IMR-90 (cell line): ENCODE measurements at regions not wholly inside any gene's neighbourhood (a gene's known extent, or its start where the extent isn't known, plus 50 kb on each side); places are given as distances from the start of the nearest gene placed in this dataset.

Source experiments
- ATAC-seq: fragments of 200-7000 bp; cut with Tn5 transposase; 2 replicates; pipeline ENCODE4 v1.9.1; 2020; ENCODE audit warnings: low read depth, mild to moderate bottlenecking, moderate library complexity
- BruUV-seq: library from RNA; stranded (reverse); fragments of 400-500 nt; replicated peaks from 2 replicates; lab custom pipeline; 2021; lab: Mats Ljungman, UMichigan
- CTCF ChIA-PET: fragments of 300-600 bp; formaldehyde crosslinking; extraction: SDS; loops from one replicate; lab custom pipeline; 2021; ENCODE audit warnings: antibody characterized with exemption; lab: Yijun Ruan, JAX
- POLR2A ChIA-PET: fragments of 300-600 bp; sonication (Branson Sonifier 250); formaldehyde crosslinking; loops from one replicate; lab custom pipeline; 2022; ENCODE audit warnings: antibody characterized with exemption; ENCODE audit not compliant: unreplicated experiment; lab: Charles Lee
- DNase-seq: peaks from one replicate; pipeline ENCODE4 v3.0.0; 2013
- H2AFZ ChIP-seq: replicated peaks from 2 replicates; pipeline ENCODE3; 2013; ENCODE audit warnings: low read length, mild to moderate bottlenecking; ENCODE audit not compliant: poor library complexity
- H2AK5ac ChIP-seq: 2 replicates; pipeline ENCODE4 v1.6.1; 2013; ENCODE audit warnings: low read depth, low read length, inconsistent platforms
- H2AK9ac ChIP-seq: replicated peaks from 2 replicates; pipeline ENCODE3; 2013; ENCODE audit warnings: mild to moderate bottlenecking, low read depth, low read length, moderate library complexity; ENCODE audit not compliant: poor library complexity
- H2BK120ac ChIP-seq: 2 replicates; pipeline ENCODE4 v1.6.1; 2013; ENCODE audit warnings: low read depth, low read length, inconsistent platforms
- H2BK15ac ChIP-seq: 3 replicates; pipeline ENCODE4 v1.6.1; 2013; ENCODE audit warnings: low read depth, low read length, inconsistent platforms
- H2BK20ac ChIP-seq: 2 replicates; pipeline ENCODE4 v1.6.1; 2013; ENCODE audit warnings: low read depth, mild to moderate bottlenecking, inconsistent platforms, low read length, moderate library complexity
- H2BK5ac ChIP-seq: 2 replicates; pipeline ENCODE4 v1.6.1; 2013; ENCODE audit warnings: mild to moderate bottlenecking, low read depth, low read length, inconsistent platforms; ENCODE audit not compliant: poor library complexity, severe bottlenecking
- H3K14ac ChIP-seq: replicated peaks from 2 replicates; pipeline ENCODE4 v1.6.1; 2013; ENCODE audit warnings: low read depth, low read length, inconsistent platforms
- H3K18ac ChIP-seq: 2 replicates; pipeline ENCODE4 v1.6.1; 2013; ENCODE audit warnings: low read depth, low read length, control low read depth
- H3K23ac ChIP-seq: 2 replicates; pipeline ENCODE4 v1.6.1; 2013; ENCODE audit warnings: low read depth, low read length, inconsistent platforms
- H3K27ac ChIP-seq: 2 replicates; pipeline ENCODE4 v1.5.1; 2013; ENCODE audit warnings: mild to moderate bottlenecking, control low read depth, low read length; ENCODE audit not compliant: insufficient read depth
- H3K27me3 ChIP-seq: 2 replicates; pipeline ENCODE4 v1.6.1; 2013; ENCODE audit warnings: low read length; ENCODE audit not compliant: control insufficient read depth, insufficient read depth
- H3K36me3 ChIP-seq: 2 replicates; pipeline ENCODE4 v1.6.1; 2013; ENCODE audit warnings: low read length, mixed read lengths; ENCODE audit not compliant: control insufficient read depth, insufficient read depth
- H3K4ac ChIP-seq: 2 replicates; pipeline ENCODE4 v1.6.1; 2013; ENCODE audit warnings: low read depth, low read length, inconsistent platforms
- H3K4me1 ChIP-seq: 2 replicates; pipeline ENCODE4 v1.6.1; 2013; ENCODE audit warnings: low read length, mixed read lengths; ENCODE audit not compliant: control insufficient read depth, insufficient read depth
- H3K4me2 ChIP-seq: 2 replicates; pipeline ENCODE4 v1.6.1; 2013; ENCODE audit warnings: low read depth, mild to moderate bottlenecking, control low read depth, low read length, moderate library complexity
- H3K4me3 ChIP-seq: 2 replicates; pipeline ENCODE4 v1.5.1; 2013; ENCODE audit warnings: low read depth, mild to moderate bottlenecking, control low read depth, low read length, moderate library complexity; ENCODE audit not compliant: insufficient read depth
- H3K56ac ChIP-seq: 2 replicates; pipeline ENCODE4 v1.6.1; 2013; ENCODE audit warnings: low read length, inconsistent platforms; ENCODE audit not compliant: insufficient read depth; ENCODE audit errors: extremely low read depth
- H3K79me1 ChIP-seq, 2 experiments: 2 replicates each; pipeline ENCODE4 v1.6.1; 2013; ENCODE audit warnings: low read length in 2 of 2, inconsistent platforms in 1 of 2, low read depth in 1 of 2
- H3K9ac ChIP-seq: 2 replicates; pipeline ENCODE4 v1.6.1; 2013; ENCODE audit warnings: low read depth, low read length, control low read depth
- H3K9me1 ChIP-seq: 2 replicates; pipeline ENCODE4 v1.6.1; 2013; ENCODE audit warnings: low read length, inconsistent platforms; ENCODE audit not compliant: insufficient read depth
- H3K9me3 ChIP-seq: 2 replicates; pipeline ENCODE4 v1.6.1; 2013; ENCODE audit warnings: low read length; ENCODE audit not compliant: control insufficient read depth, insufficient read depth
- H4K20me1 ChIP-seq: 2 replicates; pipeline ENCODE4 v1.6.1; 2013; ENCODE audit warnings: low read length, inconsistent platforms; ENCODE audit not compliant: insufficient read depth
- H4K5ac ChIP-seq: 2 replicates; pipeline ENCODE4 v1.6.1; 2013; ENCODE audit warnings: mild to moderate bottlenecking, low read depth, low read length, control low read depth
- H4K8ac ChIP-seq, 2 experiments: 2 replicates each; pipeline ENCODE4 v1.6.1; 2013; ENCODE audit warnings: low read depth in 2 of 2, low read length in 2 of 2, control low read depth in 1 of 2, inconsistent platforms in 1 of 2
- H4K91ac ChIP-seq: 2 replicates; pipeline ENCODE4 v1.6.1; 2013; ENCODE audit warnings: low read depth, low read length, inconsistent platforms; ENCODE audit not compliant: insufficient read depth
- CHD1 ChIP-seq: IDR thresholded peaks from 2 replicates; pipeline ENCODE4 v1.6.1; 2012; ENCODE audit warnings: low read depth, low read length, improper control_type of control experiment
- MAFK ChIP-seq: IDR thresholded peaks from 2 replicates; pipeline ENCODE4 v1.6.1; 2012; ENCODE audit warnings: low read depth, low read length, improper control_type of control experiment
- MAZ ChIP-seq: IDR thresholded peaks from 2 replicates; pipeline ENCODE4 v1.6.1; 2012; ENCODE audit warnings: low read depth, mild to moderate bottlenecking, low read length, improper control_type of control experiment, moderate library complexity, borderline replicate concordance
- NFE2L2 ChIP-seq: fragments of 150-350 bp; IDR thresholded peaks from 2 replicates; pipeline ENCODE4 v1.6.1; 2016; ENCODE audit warnings: low read depth, mild to moderate bottlenecking, low read length
- RAD21 ChIP-seq: IDR thresholded peaks from 2 replicates; pipeline ENCODE4 v1.6.1; 2012; ENCODE audit warnings: low read length, improper control_type of control experiment
- RCOR1 ChIP-seq: IDR thresholded peaks from 2 replicates; pipeline ENCODE4 v1.6.1; 2012; ENCODE audit warnings: mild to moderate bottlenecking, low read length, improper control_type of control experiment; ENCODE audit not compliant: insufficient replicate concordance
- SMC3 ChIP-seq: fragments of 150-350 bp; IDR thresholded peaks from 2 replicates; pipeline ENCODE4 v1.6.1; 2016; ENCODE audit warnings: low read depth, mild to moderate bottlenecking, antibody characterized with exemption, low read length, moderate library complexity
- WGBS, 2 experiments: methylation state at CpG; one replicate each; pipeline versions ENCODE4 v1.1.5 to v1.1.7; 2013; ENCODE audit warnings: missing lambda C conversion rate in 2 of 2; ENCODE audit not compliant: insufficient read length in 1 of 2; ENCODE audit errors: extremely low coverage in 2 of 2; 5-methylcytosine and 5-hydroxymethylcytosine counted together
- dilution Hi-C: fragments of 300-500 bp; cut with HindIII; formaldehyde crosslinking; loops from one replicate; pipeline ENCODE4 v1.14.3; 2018; ENCODE audit warnings: low sequenced_read_pairs; ENCODE audit not compliant: unreplicated experiment
- in situ Hi-C: fragments of 300-500 bp; cut with MboI; formaldehyde crosslinking; loops from 3 replicates; pipeline ENCODE4 v1.14.3; 2019; ENCODE audit warnings: low sequenced_read_pairs, inconsistent platforms, mixed read lengths
- intact Hi-C: fragments of 100-400 bp; cut with micrococcal nuclease; formaldehyde crosslinking; loops from 2 replicates; pipeline ENCODE4 v1.10.0; 2022
- TF ChIP-seq, protein P1 (sequence below): fragments of 150-350 bp; IDR thresholded peaks from 2 replicates; pipeline ENCODE4 v1.6.1; 2017; ENCODE audit warnings: mild to moderate bottlenecking, antibody characterized with exemption, low read length, low read depth
- TF ChIP-seq, protein P2 (sequence below): fragments of 150-350 bp; IDR thresholded peaks from 2 replicates; pipeline ENCODE4 v1.6.1; 2016; ENCODE audit warnings: low read depth, mild to moderate bottlenecking, low read length, moderate library complexity, borderline replicate concordance
- TF ChIP-seq, protein P3 (sequence below): conservative IDR thresholded peaks from 2 replicates; pipeline ENCODE4 v1.5.1; 2012; ENCODE audit warnings: mild to moderate bottlenecking, low read depth, low read length, improper control_type of control experiment

DNA sequence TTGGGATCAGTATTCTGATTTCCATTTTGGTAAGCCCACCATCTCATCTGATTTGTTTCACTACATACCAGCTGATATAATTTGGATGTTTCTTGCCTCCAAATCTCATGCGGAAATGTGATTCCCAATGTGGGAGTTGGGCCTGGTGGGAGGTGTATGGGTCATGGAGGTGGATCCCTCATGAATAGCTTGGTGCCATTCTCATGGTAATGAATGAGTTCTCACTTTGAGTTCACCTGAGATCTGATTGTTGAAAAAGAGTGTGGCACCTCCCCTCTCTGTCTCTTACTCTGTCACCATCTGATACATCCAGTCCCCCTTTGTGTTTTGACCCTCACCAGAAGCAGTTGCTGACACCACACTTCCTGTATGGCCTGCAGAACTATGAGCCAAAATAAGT lies 347.3 kb downstream of the ARL4A start:
- no peak overlapping the region for H3K56ac ChIP-seq
- no peak overlapping the region for H3K27ac ChIP-seq
- in situ Hi-C loops (no loop called here), dilution Hi-C loops (no loop called here), intact Hi-C loops (loop anchor here (5.0 kb wide), 1 partner anchor 43 kb away; no protein-coding TSS in a partner anchor)
- no peaks in the 10 kb centered on the region for H3K27me3 ChIP-seq
- DNase-seq (no peak), ATAC-seq (no peak)
- H3K4me1 ChIP-seq = peaks cover 7% of the 10 kb centered on the region
- no peak overlapping the region for H3K4ac ChIP-seq
- H4K91ac ChIP-seq = no peak overlapping the region
- H2BK5ac ChIP-seq = no peak overlapping the region
- no peak overlapping the region for H3K14ac ChIP-seq
- peak overlapping the region; percentile 35; the same call in 1 of the 2 replicates for H2AK5ac ChIP-seq
- no peak for TF ChIP-seq MAFK
- TF ChIP-seq CHD1 = no peak
- TF ChIP-seq, protein P1, sequence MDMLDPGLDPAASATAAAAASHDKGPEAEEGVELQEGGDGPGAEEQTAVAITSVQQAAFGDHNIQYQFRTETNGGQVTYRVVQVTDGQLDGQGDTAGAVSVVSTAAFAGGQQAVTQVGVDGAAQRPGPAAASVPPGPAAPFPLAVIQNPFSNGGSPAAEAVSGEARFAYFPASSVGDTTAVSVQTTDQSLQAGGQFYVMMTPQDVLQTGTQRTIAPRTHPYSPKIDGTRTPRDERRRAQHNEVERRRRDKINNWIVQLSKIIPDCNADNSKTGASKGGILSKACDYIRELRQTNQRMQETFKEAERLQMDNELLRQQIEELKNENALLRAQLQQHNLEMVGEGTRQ = no peak
- TF ChIP-seq SMC3 = no peak
- no peak for TF ChIP-seq MAZ
- TF ChIP-seq NFE2L2 = no peak
- no peak for TF ChIP-seq RCOR1
- TF ChIP-seq, protein P2, sequence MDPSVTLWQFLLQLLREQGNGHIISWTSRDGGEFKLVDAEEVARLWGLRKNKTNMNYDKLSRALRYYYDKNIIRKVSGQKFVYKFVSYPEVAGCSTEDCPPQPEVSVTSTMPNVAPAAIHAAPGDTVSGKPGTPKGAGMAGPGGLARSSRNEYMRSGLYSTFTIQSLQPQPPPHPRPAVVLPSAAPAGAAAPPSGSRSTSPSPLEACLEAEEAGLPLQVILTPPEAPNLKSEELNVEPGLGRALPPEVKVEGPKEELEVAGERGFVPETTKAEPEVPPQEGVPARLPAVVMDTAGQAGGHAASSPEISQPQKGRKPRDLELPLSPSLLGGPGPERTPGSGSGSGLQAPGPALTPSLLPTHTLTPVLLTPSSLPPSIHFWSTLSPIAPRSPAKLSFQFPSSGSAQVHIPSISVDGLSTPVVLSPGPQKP = no peak
- TF ChIP-seq, protein P3, sequence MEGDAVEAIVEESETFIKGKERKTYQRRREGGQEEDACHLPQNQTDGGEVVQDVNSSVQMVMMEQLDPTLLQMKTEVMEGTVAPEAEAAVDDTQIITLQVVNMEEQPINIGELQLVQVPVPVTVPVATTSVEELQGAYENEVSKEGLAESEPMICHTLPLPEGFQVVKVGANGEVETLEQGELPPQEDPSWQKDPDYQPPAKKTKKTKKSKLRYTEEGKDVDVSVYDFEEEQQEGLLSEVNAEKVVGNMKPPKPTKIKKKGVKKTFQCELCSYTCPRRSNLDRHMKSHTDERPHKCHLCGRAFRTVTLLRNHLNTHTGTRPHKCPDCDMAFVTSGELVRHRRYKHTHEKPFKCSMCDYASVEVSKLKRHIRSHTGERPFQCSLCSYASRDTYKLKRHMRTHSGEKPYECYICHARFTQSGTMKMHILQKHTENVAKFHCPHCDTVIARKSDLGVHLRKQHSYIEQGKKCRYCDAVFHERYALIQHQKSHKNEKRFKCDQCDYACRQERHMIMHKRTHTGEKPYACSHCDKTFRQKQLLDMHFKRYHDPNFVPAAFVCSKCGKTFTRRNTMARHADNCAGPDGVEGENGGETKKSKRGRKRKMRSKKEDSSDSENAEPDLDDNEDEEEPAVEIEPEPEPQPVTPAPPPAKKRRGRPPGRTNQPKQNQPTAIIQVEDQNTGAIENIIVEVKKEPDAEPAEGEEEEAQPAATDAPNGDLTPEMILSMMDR = no peak
- no peak for TF ChIP-seq RAD21
- no peaks in the 10 kb centered on the region for H4K20me1 ChIP-seq
- peak overlapping the region; percentile 41; the same call in 1 of the 2 replicates for H3K18ac ChIP-seq
- peak overlapping the region; percentile 16; the same call in 1 of the 2 replicates for H2BK120ac ChIP-seq
- WGBS, 2 experiments = no CpG with 5 or more reads among the region's 1 CpG
- H2AK9ac ChIP-seq = no peak overlapping the region
- ChIA-PET POLR2A (no interaction called here), CTCF (no interaction called here)
- no peak overlapping the region for H3K9ac ChIP-seq
- no peak overlapping the region for H3K23ac ChIP-seq
- H3K9me3 ChIP-seq = peaks cover 2% of the 10 kb centered on the region
- H2AFZ ChIP-seq = no peak overlapping the region
- H3K4me3 ChIP-seq = no peak overlapping the region
- no TSS peak for BruUV-seq
- no peak overlapping the region; the same call in 1 of the 2 replicates for H4K5ac ChIP-seq
- peaks cover 2% of the 10 kb centered on the region for H3K9me1 ChIP-seq
- H3K36me3 ChIP-seq = no peaks in the 10 kb centered on the region
- H4K8ac ChIP-seq = no peak overlapping the region; a peak in 1 of 4 replicates
- H3K4me2 ChIP-seq = no peak overlapping the region
- no peak overlapping the region for H2BK15ac ChIP-seq
- H3K79me1 ChIP-seq = no peaks in the 10 kb centered on the region
- no peak overlapping the region for H2BK20ac ChIP-seq
